Stimulated activated CD8-positive, alpha-beta memory T cell treated with anti-CD3 and anti-CD28 coated beads, Interleukin-15, amount 100 ng/mL, for 1 hour (primary cell): ENCODE measurements at regions not wholly inside any gene's neighbourhood (a gene's known extent, or its start where the extent isn't known, plus 50 kb on each side); places are given as distances from the start of the nearest gene placed in this dataset.
"Not testable (repeated sequence)": the region's sequence is repeated elsewhere in the genome, so short reads cannot be mapped to it uniquely, and the experiment has no call there.

ENCODE experiments used
- DNase-seq: peaks from one replicate; pipeline ENCODE4 v3.0.0-alpha.2; 2020; ENCODE audit warnings: low read depth

DNA sequence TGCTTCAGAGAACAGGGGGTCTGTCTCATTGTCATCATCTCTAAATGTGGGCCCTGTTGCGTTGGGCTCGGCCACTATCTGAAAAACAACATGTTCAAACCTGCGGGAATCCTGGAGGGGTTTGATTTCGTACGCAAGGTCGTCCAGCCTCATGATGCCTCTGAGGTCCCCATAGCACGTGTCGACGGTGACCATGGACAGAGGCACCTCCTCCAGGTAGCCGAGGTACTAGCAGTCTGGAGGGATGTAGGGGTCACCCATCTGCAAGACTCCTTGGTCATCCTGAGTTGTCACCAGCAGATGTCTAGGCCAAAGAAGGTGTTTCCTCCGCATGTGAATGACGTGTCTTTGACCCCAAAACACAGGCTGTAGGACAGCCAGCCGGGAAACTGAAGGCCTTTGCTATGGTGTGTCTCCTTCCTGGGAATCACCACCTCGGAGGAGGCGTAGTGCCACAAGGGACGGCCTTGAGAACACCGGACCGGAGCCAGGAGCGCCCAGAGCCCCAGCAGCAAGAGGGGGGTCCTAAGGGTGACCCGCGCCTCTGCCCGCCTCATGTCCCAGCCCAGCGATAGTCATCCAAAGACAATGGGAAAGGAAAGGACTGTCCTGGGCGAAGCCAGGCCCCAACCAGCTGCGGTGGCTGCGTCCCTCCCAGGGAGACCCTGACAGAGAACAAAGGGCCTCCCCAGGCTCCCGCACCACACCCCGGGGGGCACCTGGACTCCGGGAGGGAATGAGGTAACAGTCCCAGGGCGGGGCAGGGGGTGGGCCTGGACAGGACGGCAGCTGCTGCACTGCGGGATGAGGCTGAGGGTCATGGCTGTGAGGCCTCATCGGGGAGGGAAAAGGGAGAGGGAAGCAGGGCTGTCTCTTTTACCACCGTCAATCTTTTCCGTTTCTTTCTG is 445.5 kb downstream of the TMEM121 start:
- DNase-seq: no peak

DNA sequence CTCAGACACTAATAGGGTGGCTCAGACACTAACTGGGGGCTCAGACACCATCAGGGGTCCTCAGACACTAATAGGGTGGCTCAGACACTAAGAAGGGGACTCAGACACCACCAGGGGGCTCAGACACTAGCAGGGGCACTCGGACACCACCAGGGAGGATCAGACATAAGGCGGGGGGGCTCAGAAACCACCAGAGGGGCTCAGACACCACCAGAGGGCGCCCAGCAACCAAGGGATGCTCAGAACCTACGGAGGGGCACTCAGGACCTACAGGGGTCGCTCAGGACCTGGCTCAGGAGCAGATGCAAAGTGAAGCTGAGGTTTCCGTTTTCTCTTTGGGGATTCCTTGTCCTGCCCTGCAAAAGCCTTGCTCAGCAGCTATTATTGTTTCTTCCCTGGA is 448.5 kb downstream of the TMEM121 start:
- DNase-seq: peak; percentile 37

DNA sequence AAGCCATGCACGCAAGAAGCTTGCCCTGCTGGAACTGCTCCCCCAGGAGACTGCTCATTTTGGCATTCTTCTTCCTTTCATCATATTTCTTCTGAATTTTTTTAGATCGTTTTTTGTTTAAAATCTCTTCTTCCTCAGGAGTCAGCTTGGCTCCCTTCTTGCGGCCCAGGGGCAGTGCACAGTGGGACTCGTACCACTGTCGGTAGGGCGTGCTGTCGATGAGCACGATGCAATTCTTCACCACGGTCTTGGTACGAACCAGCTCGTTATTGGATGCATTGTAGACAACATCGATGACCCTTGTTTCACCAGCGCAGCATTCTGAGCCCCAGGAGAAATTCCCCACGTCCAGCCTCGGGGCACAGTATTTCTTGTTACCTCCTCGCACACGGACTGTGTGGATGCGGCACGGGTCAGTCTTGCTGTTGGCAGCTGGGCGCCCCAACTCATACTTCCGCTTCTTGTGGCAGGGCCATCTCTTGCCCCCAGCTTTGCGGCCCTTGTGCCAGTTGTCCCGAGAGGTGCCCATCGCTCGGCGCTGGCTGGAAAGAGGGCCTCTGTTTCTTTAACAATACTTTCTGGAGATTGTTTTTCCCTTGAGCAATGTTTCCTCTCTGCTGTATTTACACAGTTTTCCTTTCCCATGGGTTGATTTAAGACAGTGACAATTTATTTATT is 452.4 kb downstream of the TMEM121 start:
- no peak for DNase-seq

DNA sequence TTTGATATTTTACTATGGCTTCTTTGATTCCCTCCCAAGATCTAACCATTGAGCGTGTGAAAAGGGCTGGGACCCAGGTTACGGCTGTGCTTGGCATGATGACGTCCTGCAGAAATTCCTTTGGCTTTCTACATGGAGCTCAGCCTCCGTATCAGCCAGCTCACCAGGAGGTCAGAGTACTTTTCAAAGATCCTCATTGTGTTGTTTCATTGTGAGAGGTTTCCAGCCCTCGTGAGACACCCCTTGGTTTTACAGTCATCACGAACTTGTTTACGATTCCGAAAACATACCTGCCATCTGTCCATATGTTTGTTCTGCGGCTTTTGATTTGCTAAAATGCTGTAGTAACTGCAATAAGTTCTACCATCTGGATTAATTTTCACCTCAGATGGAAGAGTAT is 453.1 kb downstream of the TMEM121 start:
- no peak for DNase-seq

DNA sequence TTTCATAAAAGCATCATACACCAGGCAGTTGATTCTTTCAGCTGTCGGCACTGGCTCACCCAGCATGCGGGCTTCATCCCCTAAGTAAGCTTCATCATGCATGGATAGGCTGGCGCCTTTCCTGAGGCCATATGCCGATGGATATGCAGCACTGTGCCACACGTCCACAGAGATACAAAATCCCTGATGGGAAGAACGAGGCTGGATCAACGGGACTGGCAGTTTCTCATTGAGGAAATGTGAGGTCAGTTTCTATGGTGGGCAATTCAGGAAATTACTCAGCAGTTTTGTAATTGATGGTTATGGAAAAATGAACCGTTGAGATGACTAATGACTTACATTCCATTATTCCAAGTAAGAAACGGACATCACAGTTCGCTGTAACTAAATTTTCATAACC is 453.8 kb downstream of the TMEM121 start:
- DNase-seq: no peak

DNA sequence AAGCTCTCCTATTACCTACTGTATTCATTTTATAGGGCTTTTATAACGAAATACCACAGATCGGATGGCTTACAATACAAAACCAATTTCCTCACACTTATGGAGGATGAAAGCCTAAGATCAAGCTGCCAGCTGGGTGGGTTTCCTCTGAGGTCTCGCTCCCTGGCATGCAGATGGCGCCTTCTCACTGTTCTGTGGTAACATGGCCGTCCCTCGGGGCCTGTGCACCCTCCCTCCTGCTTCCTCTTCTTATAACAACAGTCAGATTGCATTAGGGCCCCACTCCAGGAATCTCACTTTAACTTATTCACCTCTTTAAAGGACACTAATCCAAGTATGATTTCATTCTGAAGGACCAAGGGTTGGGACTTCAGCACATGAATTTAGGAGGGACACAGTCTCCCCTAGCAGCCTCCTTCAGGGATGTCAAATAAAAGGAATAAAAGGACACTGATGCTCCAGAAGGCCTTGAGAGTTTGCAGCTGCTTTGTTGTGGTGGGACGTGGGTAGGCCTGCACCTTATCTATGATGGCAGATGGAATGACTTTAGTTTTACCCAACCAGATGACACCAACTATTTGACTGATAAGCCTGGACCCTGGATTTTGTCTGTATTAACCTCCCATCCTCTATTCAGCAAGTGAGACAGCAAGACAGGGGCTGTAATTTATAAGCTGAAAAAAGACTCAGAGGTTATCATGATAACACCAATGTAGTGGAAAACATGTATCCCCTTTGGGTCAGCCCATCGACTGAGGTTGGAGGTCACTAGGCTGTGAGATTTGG is 455.3 kb downstream of the TMEM121 start:
- DNase-seq: not testable (repeated sequence)

DNA sequence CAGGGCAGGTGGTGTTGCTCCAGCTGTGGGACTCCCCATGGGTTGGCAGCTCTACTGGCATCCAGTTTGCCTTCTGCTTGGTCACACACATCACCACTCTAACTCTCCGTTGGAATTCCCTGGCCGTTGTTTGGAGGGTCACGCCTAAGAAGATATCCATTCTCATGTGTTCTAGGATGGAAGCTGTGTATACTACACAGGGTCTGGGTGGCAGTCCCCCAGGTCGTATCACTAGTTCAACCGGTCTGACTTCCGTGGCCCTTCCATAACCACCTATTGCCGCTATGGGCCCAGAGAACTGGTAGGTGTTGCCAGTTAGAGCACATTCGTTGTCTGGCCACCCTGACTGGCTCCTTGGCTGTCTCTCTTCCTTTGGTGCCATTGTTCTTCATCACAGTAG is 456.3 kb downstream of the TMEM121 start:
- no peak for DNase-seq

DNA sequence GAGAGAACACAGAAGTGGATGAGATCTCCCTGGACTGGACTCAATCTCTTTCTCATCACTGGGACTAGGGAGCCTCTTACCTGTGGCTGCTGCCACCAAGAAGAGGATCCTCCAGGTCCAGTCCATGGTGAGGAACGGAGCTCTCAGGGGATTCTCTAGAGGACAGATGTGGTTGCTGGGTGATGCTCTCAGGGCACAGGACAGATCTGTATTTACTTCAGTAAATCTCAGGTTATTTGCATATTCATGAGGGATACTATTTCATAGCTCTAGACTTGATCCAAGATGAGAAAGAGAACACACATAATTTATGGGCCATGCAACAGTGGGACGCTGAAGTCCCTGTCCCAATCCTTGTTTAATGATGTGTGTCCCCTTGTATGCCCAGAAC is 460.5 kb downstream of the TMEM121 start:
- DNase-seq: no peak

DNA sequence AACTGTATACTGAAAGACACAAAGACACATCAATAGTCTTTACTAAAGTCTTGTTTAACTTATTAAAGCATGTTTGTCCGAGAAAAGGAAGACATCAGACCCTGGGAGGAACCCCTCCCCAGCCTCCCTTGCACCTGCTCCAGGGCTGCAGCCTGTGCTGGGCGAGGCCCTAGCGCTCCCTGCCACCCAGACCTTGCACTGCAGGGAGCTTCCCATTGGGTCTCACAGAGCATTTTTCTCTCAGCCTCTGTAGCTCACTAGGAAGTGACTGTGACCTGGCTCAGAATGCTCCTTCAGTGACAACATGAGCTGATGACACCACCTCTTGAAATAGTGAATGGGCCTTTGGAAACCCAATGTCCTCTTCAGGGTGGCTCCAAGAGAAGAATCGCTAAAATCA is 461.2 kb downstream of the TMEM121 start:
- no peak for DNase-seq

DNA sequence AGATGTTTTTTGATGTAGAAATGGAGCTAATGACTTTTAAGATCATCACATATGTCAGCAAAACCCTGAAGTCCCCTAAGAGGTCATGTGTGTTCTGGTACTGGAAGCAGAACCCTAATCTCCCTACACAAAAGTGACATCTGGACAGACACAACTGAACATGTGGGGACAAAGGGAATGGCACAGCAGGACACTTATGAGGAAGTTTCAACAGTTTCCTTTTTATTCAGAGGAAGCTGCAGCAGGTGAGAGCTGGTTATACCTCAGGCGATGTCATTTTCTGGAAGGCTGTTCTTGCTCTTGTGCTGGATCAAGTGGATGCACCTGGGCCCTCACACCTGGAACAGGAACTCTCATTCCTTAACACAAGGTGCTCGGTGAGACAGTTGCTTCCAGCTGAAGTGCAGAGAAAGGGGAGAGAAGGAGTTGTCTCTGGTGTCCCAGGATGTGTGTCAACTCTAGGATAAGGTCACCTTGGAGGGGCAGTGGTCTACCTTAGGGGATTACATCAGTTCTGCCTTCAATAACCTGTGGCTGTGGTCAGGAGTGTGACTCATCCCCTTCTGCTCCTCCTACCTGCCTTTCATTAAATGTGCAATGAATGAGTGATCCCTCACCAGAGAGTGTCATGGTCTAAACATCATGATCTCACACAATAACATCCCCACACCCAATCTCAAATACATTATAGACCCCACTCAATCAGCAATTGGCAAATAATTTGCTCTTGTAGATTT is 463.4 kb downstream of the TMEM121 start:
- no peak for DNase-seq

DNA sequence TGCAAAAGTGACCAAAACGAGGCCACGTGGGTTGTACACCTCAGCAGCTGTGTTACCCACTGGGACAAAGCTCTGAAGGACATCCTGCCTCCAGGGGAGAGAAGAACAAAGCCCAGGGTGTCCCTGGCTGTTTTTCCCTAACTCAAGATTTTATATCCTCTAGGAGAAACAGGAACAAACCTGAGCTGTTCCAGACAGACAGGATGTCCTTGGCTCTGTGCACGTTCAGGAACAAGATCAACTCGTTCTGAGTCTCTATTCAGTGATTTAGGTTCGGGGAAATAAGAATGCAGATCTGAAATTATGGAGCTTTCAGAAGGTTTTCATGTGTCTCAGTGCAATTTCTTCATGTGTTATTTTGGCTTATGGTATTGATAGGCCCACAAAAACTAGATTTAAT is 465.3 kb downstream of the TMEM121 start:
- DNase-seq: not testable (repeated sequence)

DNA sequence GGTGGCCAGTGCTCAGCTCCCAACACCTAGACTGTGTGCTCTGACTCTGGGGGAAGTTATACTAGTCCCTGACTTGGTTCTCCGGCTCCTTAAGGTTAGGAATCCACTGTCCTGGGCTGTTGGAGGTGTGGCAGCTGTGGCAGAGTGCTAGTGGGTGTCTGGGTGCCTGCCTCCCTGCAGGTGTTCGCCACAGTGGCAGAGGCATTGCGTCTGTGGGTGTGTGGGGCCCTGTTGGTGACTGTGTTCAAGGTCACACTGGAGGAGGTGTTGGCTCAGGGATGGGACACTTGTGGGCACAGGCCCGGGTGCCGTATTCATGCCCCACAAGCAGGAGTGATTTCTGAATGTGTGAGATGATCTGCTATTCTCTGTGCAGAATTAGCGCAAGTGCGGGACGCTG is 467.4 kb downstream of the TMEM121 start:
- no peak for DNase-seq

DNA sequence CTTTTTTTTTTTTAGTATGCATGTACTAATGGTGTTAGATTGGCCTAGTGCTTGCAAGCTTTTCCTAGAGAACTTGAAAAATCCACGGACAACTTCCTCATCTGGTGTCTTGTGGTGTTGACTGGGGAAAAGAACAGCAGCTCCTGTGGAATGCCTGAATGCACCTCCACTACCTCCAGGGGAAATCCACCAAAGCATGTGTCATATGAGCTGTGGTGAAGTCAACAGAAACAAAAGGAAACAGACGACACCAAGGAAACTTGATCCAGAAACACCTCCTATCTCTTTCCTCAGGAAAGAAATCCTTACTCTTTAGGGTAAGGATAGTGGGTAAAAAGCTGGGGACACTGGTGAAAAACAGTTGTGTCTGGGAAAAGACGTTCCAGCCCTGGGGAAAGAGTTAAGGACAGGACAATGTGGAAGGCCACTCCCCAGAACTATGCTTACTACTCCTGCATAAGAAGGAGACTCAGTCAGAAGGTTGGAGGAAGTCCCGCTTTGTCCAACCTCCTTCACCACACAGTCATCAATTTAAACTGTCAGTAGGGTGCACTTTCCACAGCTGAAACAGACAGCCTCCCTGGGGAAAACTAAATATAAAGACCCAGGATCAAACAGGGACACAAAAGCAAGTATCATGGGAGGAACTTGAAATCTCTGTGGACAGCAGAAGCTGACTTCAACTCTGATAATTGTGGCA is 468.8 kb downstream of the TMEM121 start:
- not testable (repeated sequence) for DNase-seq

DNA sequence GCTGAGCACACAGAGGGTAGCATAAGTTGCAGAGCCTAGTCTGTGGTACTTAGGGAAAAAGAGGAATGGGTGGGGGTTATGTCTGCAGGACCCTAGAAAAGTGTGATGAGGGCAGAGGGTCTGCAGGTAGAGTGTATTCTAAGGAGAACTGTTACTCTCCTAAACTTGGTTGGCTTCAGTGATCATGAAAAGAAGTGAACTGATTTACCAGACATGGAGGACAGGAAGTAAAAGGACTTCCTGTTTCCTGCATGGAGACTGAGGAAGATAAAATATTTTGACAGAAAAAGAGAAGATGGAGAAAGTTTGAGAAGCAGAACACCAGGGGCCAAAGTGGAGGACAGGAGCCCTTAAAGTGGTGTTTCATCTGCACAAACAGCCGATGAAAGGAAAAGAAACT is 472.2 kb downstream of the TMEM121 start:
- not testable (repeated sequence) for DNase-seq

DNA sequence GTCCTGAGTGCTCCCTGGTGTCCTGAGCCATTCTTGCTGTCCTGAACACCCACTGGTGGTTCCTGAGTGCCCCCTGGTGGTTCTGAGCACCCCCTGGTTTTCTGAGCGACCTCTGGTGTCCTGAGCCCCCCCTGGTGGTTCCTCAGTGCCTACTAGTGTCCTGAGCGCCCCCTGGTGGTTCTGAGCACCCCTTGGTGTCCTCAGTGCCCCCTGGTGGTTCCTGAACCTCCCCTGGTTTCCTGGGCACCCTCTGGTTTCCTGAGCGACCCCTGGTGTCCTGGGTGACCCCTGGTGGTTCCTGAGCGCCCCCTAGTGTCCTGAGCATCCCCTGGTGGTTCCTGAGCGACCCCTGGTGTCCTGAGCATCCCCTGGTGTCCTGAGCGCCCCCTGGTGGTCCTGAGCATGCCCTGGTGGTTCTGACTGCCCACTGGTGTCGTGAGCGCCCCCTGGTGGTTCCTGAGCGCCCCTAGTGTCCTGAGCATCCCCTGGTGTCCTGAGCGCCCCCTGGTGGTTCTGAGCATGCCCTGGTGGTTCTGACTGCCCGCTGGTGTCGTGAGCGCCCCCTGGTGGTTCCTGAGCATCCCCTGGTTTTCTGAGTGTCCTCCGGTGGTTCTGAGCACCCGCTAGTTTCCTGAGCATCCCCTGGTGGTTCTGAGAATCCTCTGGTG is 473.1 kb downstream of the TMEM121 start:
- no peak for DNase-seq

DNA sequence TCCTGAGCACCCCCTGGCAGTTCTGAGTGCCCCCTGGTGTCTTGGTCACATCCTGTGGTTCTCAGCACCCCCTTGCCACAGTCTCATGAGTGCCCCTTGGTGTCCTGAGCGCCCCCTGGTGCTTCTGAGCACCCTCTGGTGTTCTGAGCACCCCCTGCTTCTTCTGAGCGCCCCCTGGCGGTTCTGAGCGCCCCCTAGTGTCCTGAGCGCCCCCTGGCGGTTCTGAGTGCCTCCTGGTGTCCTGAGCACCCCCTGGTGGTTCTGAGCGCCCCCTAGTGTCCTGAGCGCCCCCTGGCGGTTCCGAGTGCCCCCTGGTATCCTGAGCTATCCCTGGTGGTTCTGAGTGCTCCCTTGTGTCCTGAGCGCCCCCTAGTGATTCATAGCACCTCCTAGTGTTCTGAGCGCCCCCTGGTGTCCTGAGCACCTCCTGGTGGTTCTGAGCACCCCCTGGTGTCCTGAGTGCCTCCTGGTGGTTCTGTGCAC is 473.7 kb downstream of the TMEM121 start:
- not testable (repeated sequence) for DNase-seq

DNA sequence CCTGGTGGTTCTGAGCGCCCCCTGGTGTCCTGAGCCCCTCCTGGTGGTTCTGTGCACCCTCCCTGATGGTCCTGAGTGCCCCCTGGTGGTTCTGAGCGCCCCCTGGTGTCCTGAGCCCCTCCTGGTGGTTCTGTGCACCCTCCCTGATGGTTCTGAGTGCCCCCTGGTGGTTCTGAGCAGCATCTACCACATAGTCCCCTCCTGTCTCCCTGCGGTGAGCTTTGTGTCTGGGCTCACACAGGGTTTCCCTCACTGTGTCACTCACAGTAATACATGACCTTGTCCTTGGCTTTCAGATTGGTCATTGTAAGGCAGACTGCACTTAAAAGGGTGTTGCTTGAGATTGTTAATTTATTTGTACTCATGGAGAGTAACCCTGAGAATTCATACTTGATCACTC is 474.9 kb downstream of the TMEM121 start:
- DNase-seq: not testable (repeated sequence)

DNA sequence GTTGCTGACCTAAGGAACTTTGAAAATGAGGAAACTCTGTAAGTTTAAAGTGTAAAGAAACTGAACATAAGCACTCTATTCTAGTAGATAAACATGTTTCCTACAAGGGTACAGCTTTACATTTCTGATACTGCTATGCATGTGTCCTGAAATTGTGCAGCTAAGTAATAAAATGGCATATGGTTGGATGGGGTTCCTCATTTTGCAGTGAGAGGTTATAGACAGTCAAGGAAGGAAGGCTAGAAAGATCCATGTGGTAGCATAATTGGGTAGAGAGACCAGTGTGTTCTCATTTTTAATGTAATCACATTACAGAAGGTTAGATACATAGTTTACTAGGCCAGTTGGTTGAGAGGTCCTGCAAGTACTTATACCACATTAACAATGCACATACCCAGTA is 477.0 kb downstream of the TMEM121 start:
- DNase-seq: no peak

DNA sequence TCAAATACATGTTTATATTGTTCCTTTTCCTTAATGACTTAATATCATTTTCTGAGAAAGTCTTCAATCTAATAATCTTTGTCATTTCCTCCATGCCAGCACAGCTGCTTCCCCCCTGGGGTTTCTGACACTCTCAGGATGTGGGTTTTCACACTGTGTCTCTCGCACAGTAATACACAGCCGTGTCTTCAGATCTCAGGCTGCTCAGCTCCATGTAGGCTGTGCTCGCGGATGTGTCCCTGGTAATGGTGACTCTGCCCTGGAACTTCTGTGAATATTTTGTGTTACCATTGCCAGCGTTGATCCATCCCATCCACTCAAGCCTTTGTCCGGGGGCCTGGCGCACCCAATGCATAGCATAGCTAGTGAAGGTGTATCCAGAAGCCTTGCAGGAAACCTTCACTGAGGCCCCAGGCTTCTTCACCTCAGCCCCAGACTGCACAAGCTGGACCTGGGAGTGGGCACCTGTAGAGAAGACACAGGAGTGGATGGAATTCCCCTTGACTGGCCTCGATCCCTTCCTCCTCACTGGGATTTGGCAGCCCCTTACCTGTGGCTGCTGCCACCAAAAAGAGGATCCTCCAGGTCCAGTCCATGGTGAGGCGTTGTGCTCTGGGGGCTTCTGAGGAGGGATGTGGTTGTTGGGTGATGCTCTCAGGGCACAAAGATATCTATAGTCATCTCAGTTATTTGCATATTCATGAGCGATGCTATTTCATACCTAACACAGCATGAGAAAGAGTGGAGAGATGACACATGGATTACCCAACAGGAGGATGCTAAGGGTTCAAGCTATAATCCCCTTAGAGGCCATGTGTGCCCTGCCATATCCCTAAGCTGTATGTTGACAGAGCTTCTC is 478.8 kb downstream of the TMEM121 start:
- peak; percentile 42 for DNase-seq

DNA sequence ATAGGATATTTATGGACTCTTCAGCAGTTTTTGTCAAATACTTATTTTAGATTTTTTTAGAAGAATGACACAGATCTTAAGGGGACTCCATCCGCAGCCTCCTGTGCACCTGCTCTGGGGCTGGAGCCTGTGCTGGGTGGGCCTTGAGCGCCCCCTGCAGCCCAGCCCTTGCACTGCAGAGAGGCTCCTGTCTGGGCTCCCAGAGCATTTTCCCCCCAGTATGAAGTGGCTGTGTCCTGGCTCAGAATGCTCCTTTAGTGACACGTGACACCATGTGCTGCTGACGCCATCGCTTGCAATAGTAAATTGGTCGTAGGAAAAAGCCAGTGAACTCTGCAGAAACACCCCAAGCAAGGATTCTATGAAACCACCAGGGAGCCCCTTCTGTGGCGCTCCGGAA is 479.7 kb downstream of the TMEM121 start:
- DNase-seq: not testable (repeated sequence)
